Peyer's patch (tissue), 4 donors: ENCODE measurements at regions not wholly inside any gene's neighbourhood (a gene's known extent, or its start where the extent isn't known, plus 50 kb on each side); places are given as distances from the start of the nearest gene placed in this dataset.

Source experiments
- POLR2A ChIP-seq, 2 donors: fragments of 450-650 bp; IDR thresholded peaks; one replicate each; pipeline ENCODE4 v1.5.1; 2017; ENCODE audit warnings: antibody characterized with exemption in 2 of 2, mild to moderate bottlenecking in 2 of 2, moderate library complexity in 2 of 2
- TF ChIP-seq, protein P1 (sequence below), 6 experiments: fragments of 450-650 bp in 4 of 6; fragments of 200-600 bp in 2 of 6; sonication (generic) in 1 of 6; IDR thresholded peaks; one replicate each; pipeline ENCODE4 v1.5.1; 2017 to 2019; ENCODE audit warnings: antibody characterized with exemption in 6 of 6, mild to moderate bottlenecking in 3 of 6, moderate library complexity in 1 of 6

DNA sequence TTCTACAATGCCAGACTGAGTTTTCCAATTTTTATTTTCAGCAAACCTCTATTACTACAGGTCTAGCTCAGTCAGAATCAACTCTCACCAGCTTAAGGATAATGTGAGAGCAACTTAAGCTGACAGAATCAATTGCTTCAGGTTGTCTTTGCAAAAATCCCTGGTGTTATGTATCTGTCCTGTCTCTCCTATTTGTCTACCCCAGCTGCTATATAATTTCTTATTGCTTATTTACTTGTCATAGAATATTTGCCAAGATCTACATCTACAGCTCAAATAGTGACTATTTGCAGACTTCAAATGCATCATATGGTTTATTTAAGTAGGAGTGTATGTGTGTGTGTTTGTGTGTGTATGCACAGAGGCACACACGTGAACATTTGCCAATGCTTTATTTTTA lies 54.1 kb downstream of the FOXG1 start:
- TF ChIP-seq, protein P1, sequence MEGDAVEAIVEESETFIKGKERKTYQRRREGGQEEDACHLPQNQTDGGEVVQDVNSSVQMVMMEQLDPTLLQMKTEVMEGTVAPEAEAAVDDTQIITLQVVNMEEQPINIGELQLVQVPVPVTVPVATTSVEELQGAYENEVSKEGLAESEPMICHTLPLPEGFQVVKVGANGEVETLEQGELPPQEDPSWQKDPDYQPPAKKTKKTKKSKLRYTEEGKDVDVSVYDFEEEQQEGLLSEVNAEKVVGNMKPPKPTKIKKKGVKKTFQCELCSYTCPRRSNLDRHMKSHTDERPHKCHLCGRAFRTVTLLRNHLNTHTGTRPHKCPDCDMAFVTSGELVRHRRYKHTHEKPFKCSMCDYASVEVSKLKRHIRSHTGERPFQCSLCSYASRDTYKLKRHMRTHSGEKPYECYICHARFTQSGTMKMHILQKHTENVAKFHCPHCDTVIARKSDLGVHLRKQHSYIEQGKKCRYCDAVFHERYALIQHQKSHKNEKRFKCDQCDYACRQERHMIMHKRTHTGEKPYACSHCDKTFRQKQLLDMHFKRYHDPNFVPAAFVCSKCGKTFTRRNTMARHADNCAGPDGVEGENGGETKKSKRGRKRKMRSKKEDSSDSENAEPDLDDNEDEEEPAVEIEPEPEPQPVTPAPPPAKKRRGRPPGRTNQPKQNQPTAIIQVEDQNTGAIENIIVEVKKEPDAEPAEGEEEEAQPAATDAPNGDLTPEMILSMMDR (IDR thresholded peaks at IDR 0.05), result no peak
- TF ChIP-seq POLR2A (IDR thresholded peaks at IDR 0.05), result no peak
